Progenitor cell of endocrine pancreas (in vitro differentiated cells): ENCODE measurements at regions not wholly inside any gene's neighbourhood (a gene's known extent, or its start where the extent isn't known, plus 50 kb on each side); places are given as distances from the start of the nearest gene placed in this dataset. TPM values are rescaled to one million over a fixed set of nuclear protein-coding genes. Genes with fewer than 3 reads are reported as not detected.
"Not testable (repeated sequence)": the region's sequence is repeated elsewhere in the genome, so short reads cannot be mapped to it uniquely, and the experiment has no call there.

Experiments
- DNase-seq: peaks from one replicate; pipeline ENCODE4 v3.0.0; 2021; ENCODE audit warnings: low spot score; ENCODE audit not compliant: unreplicated experiment
- H3K27ac Mint-ChIP-seq: 2 replicates; pipeline ENCODE4 v1.8.0; 2021; ENCODE audit warnings: mild to moderate bottlenecking, moderate library complexity, mixed read lengths
- H3K27me3 Mint-ChIP-seq: 2 replicates; pipeline ENCODE4 v1.8.0; 2021; ENCODE audit warnings: mixed read lengths
- H3K36me3 Mint-ChIP-seq: 2 replicates; pipeline ENCODE4 v1.8.0; 2022; ENCODE audit warnings: mixed read lengths; ENCODE audit not compliant: insufficient read depth
- H3K4me1 Mint-ChIP-seq: 2 replicates; pipeline ENCODE4 v1.8.0; 2021; ENCODE audit warnings: low read depth, mixed read lengths
- H3K4me3 Mint-ChIP-seq: 2 replicates; pipeline ENCODE4 v1.8.0; 2021; ENCODE audit warnings: low read depth, mild to moderate bottlenecking, moderate library complexity, mixed read lengths
- H3K9me3 Mint-ChIP-seq: 2 replicates; pipeline ENCODE4 v1.8.0; 2021; ENCODE audit warnings: low read depth, mixed read lengths
- CTCF ChIP-seq: fragments of 200-600 bp; sonication (generic); IDR thresholded peaks from one replicate; pipeline ENCODE4 v1.5.0; 2021; ENCODE audit warnings: antibody characterized with exemption, mild to moderate bottlenecking; ENCODE audit not compliant: unreplicated experiment
- microRNA-seq: library from miRNA; unstranded; fragments of <30 nt; microRNA quantifications from one replicate; pipeline ENCODE4 v1.1.0, GENCODE V29; 2020; ENCODE audit warnings: borderline number of aligned reads; ENCODE audit not compliant: unreplicated experiment

GRCh38 chrX:108875548-108875947, 139.2 kb upstream of the IRS4 start:
- DNase-seq = no peak
- no peaks in the 10 kb centered on the region for H3K4me1 Mint-ChIP-seq
- no peaks in the 10 kb centered on the region for H3K27me3 Mint-ChIP-seq
- H3K27ac Mint-ChIP-seq = no peak overlapping the region
- H3K9me3 Mint-ChIP-seq = peaks cover 18% of the 10 kb centered on the region
- no peaks in the 10 kb centered on the region for H3K36me3 Mint-ChIP-seq
- no peak overlapping the region for H3K4me3 Mint-ChIP-seq
- no peak for TF ChIP-seq CTCF

DNA sequence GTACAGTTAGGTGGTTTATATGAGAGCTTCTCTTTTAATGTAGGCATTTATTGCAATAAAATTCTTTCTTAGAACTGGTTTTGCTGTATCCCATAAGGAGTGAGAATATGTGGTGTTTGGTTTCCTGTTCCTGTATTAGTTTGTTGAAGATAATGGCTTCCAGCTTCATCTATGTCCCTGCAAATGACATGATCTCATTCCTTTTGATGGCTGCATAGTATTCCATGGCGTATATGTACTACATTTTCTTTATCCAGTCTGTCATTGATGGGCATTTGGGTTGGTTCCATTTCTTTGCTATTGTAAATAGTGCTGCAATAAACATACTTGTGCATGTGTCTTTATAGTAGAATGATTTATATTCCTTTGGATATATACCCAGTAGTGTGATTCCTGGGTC, 106.7 kb upstream of the IRS4 start:
- H3K27me3 Mint-ChIP-seq, H3K27ac Mint-ChIP-seq, H3K4me1 Mint-ChIP-seq, DNase-seq, H3K36me3 Mint-ChIP-seq, H3K4me3 Mint-ChIP-seq: not testable (repeated sequence)
- peaks cover 18% of the 10 kb centered on the region for H3K9me3 Mint-ChIP-seq

DNA sequence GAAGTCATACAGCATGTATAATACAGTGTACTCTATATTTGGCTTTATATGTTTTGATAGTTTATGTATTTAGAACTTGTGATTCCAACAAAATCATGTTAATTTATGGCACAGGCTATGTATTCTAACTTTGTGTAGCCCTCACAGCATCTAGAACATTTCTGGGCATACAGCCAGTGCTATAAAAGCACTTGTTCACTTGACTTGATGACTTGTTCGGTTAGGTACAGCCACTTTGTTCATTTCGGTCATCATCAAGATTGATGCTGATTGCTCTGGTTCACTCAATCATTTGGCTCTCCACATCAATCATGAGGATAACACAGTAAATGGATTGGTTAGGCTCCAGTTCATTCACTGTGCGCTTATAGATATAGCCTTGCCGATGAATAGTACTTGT, 97.6 kb upstream of the IRS4 start:
- no peak for DNase-seq
- Mint-ChIP-seq H3K27ac (no peak overlapping the region), H3K4me3 (no peak overlapping the region), H3K27me3 (no peaks in the 10 kb centered on the region), H3K4me1 (no peaks in the 10 kb centered on the region), H3K9me3 (no peaks in the 10 kb centered on the region), H3K36me3 (no peaks in the 10 kb centered on the region)
- no peak for TF ChIP-seq CTCF

DNA sequence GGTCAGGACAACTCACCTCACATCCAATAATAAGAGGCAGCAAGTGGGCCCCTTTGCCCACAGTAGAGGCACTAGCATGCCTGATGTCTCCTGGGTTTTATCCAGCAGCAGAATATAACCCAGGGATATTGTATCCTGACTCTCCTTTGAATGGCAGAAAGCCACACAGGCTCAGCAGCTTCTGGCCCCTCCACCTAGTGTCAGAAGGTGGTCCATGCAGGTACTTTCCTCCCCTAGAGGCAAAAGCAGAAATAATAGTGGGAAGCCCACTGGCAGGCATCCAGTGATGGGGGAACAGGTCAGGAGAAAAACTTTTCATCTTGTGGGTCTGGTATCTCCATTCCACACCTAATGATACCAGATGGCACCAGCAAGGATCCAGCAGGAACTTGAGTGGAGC, 75.5 kb upstream of the IRS4 start:
- DNase-seq = no peak
- H3K9me3 Mint-ChIP-seq = peaks cover 11% of the 10 kb centered on the region
- no peak overlapping the region for H3K4me3 Mint-ChIP-seq
- no peak overlapping the region for H3K27ac Mint-ChIP-seq
- H3K36me3 Mint-ChIP-seq = no peaks in the 10 kb centered on the region
- no peaks in the 10 kb centered on the region for H3K27me3 Mint-ChIP-seq
- TF ChIP-seq CTCF = peak; percentile 57
- no peaks in the 10 kb centered on the region for H3K4me1 Mint-ChIP-seq

DNA sequence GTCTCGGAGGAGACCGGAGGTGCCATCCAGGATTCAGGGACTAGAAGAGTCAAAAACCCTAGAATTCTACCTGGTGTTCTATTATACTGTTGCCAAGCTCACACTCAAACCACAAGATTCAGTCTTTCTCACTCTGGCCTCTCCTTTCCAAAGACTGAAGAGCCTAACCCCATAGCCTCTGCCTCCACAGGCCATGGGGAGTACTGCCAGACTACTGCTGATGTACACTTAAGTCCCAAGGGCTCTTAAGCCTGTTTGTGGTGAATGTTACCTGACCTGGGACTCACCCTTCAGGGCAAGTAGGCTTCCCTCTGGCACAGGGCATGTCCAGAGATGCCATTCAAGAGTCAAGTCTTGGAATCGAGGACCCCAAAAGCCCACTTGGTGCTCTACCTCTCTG, 58.9 kb upstream of the IRS4 start:
- Mint-ChIP-seq H3K4me1 (no peaks in the 10 kb centered on the region), H3K4me3 (no peak overlapping the region), H3K36me3 (no peaks in the 10 kb centered on the region), H3K9me3 (peaks cover 13% of the 10 kb centered on the region), H3K27ac (no peak overlapping the region), H3K27me3 (no peaks in the 10 kb centered on the region)
- DNase-seq = no peak
- no peak for TF ChIP-seq CTCF

Small RNA genes in the stretch of these regions (microRNA-seq; reads per million reads assigned to microRNA genes)
- gene MIR6087 = not detected
